GM18951 (cell line): ENCODE measurements at regions not wholly inside any gene's neighbourhood (a gene's known extent, or its start where the extent isn't known, plus 50 kb on each side); places are given as distances from the start of the nearest gene placed in this dataset.
"Not testable (repeated sequence)": the region's sequence is repeated elsewhere in the genome, so short reads cannot be mapped to it uniquely, and the experiment has no call there.

ENCODE experiments used
- POLR2A ChIP-seq: IDR thresholded peaks from 4 replicates; pipeline ENCODE4 v1.6.1; 2011; ENCODE audit warnings: mild to moderate bottlenecking; ENCODE audit not compliant: insufficient read length, insufficient read depth; ENCODE audit errors: extremely low read depth
- in situ Hi-C: fragments of 300-500 bp; cut with MboI; formaldehyde crosslinking; loops from one replicate; pipeline ENCODE4 v1.12.0; 2022; ENCODE audit warnings: low sequenced_read_pairs, mixed read lengths, inconsistent platforms; ENCODE audit not compliant: unreplicated experiment

DNA sequence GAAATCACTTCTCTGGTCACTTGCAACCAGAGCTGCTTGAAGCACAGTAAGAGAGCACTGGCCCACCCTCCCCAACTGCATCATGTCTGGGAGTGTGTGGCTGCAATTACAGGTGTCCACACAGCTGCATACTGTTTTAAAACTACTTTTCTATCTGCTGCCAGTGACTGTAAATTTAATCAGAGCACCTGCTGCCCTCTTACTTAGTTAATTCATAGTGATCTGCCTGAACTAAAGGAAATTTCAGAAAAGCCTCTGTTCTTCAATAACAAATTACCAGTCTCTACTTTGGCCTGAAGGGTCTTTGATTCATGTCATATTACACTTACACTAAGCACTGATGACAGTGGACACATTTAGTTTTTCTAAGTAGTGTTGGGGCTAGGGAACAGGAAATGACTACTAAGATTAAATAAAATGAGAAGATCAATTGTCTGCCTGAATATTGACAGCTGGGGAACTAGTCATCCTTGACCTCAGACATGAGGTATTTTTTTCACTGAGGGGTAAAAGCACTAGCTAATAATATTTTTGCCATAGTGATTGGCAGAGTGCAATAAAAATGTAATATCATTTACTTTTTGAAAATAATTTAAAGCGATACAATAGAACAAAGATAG lies 788.9 kb upstream of the GRAMD2B start:
- TF ChIP-seq POLR2A = no peak
- in situ Hi-C loops = no loop called here

- no peak for TF ChIP-seq POLR2A
- in situ Hi-C loops = no loop called here
Measured at GRCh38 chr5:125639858-125640257, 783.4 kb upstream of the GRAMD2B start.

DNA sequence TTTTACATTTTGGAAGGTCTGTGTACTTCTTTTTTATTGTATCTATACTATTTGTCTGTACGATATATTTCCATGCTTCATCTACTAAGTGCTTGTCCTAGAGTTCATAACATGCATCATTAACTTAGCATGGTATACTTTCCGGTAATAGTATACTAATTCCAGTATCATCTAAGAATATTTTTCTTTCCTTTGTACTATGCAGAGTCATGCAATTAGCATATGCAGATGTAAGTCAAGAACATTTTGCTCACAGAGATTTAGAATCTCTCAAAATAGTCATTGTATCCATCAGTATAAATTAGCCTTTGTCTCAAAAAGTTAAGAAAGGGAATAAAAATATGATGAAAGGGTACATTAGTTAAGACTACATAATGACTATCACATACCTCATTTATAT lies 770.4 kb upstream of the GRAMD2B start:
- in situ Hi-C loops = no loop called here

DNA sequence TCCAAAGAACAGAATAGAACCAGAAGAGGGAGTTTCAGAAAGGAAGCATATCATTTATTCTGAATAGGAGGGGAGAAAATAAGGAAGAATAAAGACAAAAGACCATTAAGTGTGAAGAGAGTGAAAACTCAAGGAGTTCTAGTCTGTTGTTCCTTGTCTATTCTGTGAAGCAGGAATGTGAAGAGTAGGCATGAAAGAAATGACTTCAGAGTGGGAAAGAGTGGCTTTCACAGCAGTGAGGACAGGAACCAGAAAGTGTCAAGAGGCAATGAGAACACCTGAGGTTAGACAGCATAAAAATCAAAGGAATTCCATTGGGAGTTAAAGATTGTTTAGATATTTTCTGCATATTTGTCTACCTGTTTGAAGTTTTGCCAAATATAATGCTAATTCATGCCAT lies 768.8 kb upstream of the GRAMD2B start:
- in situ Hi-C loops = no loop called here

More for the DNA sequence above, 770.4 kb upstream of the GRAMD2B start:
- TF ChIP-seq POLR2A = no peak

DNA sequence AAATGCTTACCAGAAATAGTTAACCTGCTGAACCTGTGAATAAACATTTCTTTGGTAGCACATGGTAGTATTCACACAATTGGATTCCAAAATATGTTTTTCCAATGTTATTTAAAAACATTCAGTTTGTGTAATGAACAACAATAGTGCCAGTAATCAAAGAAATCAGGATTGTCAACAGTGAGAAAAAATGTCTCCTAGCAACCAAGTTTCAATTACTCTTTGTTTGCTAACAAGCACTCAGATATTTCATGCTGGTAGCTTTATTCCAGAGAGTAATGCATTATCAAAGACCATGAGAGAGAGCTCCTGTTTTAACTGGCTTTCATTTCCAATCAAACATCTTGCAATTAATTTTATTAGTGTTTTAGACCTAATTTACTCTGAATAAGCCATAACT lies 768.1 kb upstream of the GRAMD2B start:
- in situ Hi-C loops = no loop called here
- no peak for TF ChIP-seq POLR2A

More for the DNA sequence above, 768.8 kb upstream of the GRAMD2B start:
- TF ChIP-seq POLR2A = no peak

DNA sequence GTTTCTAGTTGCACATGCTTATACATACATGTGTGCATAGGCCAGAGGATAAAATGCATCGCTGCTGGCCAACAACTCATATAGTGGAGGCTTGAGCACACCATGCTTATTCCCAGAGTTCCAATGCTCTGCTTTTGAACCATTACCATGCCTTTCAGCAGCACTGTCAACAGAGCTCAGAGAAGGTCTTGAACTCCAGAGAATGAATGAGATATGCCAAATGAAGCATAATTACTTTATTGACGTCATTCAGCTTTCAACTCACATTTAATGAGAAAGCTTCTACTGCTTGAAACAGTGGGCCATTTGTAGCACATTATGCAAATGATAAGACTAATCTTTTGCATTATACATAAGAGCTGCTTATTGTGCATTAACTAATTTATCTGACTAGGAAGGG lies 765.3 kb upstream of the GRAMD2B start:
- TF ChIP-seq POLR2A = no peak
- in situ Hi-C loops = no loop called here

- no peak for TF ChIP-seq POLR2A
- in situ Hi-C loops = no loop called here
Measured at GRCh38 chr5:125659316-125660023, 763.7 kb upstream of the GRAMD2B start.

DNA sequence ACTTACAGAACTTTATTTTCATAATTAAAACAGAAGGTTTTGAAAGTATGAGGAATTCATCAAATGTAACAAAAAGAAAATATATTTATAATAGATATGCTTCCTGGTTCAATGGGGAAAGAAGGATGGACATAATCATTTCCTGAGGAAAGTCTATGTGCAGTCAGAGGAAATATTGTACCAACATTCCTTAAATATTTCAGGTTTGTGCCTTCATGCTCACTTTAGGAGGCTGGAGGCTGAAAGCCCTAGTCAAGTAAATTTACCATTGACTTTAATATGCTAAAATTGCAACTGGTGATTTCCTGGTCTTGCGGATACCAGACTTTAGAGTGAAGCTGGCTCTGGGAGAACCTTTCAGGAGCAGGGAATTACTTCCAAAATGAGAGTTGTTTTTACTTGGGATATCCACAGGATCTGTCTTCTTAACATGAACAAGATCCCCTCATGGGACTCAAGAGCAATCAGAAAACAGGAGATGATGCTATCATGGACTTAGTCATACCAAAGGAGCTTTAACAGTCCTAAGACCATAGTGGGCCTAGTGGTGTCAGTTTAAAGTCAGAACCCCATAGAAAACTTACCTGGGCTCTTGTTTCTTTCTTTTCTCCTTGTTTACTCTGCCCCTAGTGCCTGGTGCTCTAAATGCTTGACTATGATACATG lies 762.8 kb upstream of the GRAMD2B start:
- no peak for TF ChIP-seq POLR2A
- in situ Hi-C loops = no loop called here

DNA sequence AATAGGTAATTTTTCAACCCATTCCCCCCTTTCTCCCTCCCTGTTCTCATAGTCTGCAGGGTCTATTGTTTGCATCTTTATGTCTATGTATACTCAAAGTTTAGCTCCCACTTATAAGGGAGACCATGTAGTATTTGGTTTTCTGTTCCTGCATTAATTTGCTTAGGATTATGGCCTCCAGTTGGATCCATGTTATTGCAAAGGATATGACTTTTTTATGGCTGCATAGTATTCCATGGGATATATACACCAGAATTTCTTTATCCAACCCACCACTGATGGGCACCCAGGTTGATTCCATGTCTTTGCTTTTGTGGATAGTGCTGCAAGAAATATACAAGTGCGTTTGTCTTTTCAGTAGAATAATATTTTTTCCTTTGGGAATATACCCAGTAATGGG lies 761.6 kb upstream of the GRAMD2B start:
- TF ChIP-seq POLR2A = no peak
- in situ Hi-C loops = no loop called here

DNA sequence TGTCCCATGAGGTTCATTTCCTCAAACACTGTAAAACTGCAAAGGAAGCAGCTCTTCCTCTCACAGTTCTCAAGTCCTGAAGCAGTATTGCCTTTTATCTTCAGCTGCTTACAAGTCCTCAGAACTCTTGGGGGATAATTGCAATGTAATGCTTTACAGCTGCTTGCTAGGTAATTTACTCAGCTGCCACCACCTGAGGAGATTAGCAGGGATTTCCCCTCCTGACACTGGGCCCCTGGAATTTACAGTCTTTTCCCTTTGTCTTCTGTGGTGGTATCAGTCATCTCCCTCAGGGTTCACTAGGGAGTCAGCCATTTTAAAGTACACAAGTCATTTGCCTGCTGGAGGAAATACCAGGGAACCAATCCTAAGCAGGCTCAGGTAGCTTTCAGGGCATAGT lies 754.3 kb upstream of the GRAMD2B start:
- in situ Hi-C loops = no loop called here
- no peak for TF ChIP-seq POLR2A

DNA sequence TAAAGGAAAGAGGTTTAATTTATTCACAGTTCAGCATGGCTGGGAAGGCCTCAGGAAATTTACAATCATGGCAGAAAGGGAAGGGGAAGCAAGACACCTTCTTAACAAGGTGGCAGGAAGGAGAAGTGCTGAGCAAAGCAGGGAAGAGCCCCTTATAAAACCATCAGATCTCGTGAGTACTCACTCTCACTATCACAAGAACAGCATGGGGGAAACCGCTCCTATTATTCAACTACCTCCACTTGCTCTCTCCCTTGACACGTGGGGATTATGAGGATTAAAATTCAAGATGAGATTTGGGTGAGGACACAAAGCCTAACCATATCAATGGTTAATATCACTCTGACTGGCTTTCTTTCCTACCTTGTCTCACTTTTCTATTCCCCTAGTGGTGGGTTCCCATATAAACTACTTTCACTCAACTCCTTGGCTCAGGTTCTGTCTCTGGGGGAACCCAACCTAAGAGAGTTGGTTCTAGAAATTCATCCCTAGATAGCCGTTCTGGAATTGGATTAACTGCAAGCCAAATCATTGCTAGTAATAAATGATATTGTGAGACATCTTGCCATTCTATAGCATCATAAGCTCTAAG lies 749.8 kb upstream of the GRAMD2B start:
- in situ Hi-C loops = no loop called here
- TF ChIP-seq POLR2A = no peak

GRCh38 chr5:125679522-125679921 lies 743.7 kb upstream of the GRAMD2B start:
- in situ Hi-C loops = no loop called here
- TF ChIP-seq POLR2A = no peak

DNA sequence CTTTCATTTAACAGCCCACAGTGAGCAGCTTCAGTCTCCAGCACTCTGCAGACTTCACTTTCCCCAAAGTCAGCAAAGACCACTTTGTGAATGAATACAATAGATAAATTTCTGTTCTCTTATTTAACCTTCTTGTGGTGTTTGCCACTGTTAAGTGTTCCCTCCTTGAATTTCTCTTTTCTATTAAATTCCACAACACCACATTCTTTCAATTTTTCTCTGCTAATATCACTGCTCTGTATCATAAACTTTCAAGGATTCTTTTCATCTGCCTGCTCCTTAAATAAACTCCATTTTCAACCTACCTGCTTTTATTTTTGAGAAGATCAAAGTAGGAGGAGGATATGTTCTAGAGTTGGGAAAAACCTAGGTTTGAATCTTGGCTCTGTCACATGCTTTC lies 739.5 kb upstream of the GRAMD2B start:
- in situ Hi-C loops = no loop called here
- no peak for TF ChIP-seq POLR2A

DNA sequence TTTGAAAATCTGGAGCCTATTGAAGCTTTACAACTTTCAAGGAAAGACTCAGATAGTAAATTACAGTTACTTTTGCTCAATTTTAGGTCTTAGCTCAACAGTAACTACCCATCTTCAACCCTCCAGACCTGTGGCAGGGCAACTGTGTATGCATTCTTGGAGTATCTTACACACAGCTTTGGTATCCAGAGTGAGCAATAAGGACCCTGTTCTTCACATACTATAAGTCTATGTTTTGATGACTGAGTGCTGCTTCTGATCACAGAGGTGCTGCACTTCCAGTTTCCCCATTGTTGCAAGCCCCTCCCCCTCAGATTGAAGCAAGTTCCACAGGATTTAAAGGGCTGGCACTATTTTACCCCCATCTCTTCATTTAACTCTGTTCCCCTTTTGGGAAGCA lies 737.4 kb upstream of the GRAMD2B start:
- in situ Hi-C loops = no loop called here

DNA sequence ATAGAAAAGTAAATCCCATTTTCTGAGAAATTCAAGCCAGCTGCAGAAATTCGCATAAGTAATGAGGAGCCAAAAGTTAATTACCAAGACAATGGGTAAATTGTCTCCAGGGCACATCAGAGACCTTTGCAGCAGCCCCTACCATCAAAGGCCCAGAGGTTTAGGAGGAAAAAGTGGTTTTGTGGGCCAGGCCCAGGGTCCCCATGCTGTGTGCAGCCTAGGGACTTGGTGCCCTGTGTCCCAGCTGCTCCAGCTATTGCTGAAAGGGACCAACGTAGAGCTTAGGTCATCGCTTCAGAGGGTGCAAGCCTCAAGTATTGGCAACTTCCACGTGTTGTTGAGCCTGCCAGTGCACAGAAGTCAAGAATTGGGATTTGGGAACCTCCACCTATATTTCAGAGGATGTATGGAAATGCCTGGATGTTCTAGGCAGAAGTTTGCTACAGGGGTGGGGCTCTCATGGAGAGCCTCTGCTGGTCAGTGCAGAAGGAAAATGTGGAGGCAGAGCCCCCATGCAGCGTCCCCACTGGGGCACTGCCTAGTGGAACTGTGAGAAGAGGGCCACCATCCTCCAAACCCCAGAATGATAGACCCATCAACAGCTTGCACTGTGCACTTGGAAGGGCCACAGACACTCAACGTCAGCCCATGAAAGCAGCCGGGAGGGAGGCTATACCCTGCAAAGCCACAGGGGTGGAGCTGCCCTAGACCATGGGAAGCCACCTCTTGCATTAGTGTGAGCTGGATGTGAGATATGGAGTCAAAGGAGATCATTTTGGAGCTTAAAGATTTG lies 731.3 kb upstream of the GRAMD2B start:
- in situ Hi-C loops = not testable (repeated sequence)

More for the DNA sequence above, 737.4 kb upstream of the GRAMD2B start:
- TF ChIP-seq POLR2A = no peak
